ENCODE measurements at regions not wholly inside any gene's neighbourhood (a gene's known extent, or its start where the extent isn't known, plus 50 kb on each side); places are given as distances from the start of the nearest gene placed in this dataset.
"Not testable (repeated sequence)": the region's sequence is repeated elsewhere in the genome, so short reads cannot be mapped to it uniquely, and the experiment has no call there.

DNA sequence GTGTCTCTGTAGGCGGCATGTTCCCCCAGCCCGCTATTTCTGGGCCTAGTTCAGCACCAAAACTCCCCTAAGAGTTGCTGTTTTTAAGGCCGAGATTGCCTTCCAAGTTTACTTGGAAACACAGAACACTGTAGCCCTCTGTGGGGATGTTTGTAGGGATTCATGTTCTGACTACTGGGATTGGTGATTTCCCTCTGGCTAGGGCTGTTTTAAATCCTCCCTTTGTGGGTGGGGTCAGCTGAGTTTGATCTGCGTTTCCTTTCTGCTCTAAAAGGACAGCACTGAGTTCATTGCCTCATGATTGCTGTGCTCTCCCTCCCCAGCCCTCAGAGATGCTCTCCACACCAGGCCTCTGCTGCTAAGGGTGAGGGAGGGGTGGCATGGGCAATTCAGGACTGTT is 640.6 kb upstream of the DPPA4 start:
- DNase-seq (ENCODE audit: low read depth): no peak
- H3K4me3 ChIP-seq (ENCODE audit: control insufficient read depth, low read depth, low read length): no peak overlapping the region
- TF ChIP-seq, protein P1, sequence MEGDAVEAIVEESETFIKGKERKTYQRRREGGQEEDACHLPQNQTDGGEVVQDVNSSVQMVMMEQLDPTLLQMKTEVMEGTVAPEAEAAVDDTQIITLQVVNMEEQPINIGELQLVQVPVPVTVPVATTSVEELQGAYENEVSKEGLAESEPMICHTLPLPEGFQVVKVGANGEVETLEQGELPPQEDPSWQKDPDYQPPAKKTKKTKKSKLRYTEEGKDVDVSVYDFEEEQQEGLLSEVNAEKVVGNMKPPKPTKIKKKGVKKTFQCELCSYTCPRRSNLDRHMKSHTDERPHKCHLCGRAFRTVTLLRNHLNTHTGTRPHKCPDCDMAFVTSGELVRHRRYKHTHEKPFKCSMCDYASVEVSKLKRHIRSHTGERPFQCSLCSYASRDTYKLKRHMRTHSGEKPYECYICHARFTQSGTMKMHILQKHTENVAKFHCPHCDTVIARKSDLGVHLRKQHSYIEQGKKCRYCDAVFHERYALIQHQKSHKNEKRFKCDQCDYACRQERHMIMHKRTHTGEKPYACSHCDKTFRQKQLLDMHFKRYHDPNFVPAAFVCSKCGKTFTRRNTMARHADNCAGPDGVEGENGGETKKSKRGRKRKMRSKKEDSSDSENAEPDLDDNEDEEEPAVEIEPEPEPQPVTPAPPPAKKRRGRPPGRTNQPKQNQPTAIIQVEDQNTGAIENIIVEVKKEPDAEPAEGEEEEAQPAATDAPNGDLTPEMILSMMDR (conservative IDR thresholded peaks at IDR 0.05; ENCODE audit: control insufficient read depth, insufficient read depth, low read depth, low read length): no peak

DNA sequence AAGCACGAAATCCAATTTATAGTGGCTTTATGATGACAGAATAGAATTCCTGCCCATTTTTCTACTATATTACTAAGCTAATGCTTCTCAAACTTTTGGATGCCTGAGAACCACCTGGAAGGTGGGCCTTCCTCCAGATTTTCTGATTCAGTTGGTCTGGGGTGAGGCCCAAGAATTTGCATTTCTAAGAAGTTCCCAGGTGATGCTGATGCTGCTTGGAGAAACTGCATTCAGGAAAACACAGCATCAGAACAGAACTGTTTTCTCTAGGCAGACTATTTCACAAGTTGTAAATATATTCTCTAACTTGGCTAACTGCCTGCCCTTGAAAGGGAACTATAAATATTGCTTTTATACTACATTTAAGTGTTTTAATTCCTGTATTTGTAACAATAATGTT is 644.9 kb upstream of the DPPA4 start:
- no peak for DNase-seq (ENCODE audit: low read depth)
- TF ChIP-seq, protein P1 (conservative IDR thresholded peaks at IDR 0.05; ENCODE audit: control insufficient read depth, insufficient read depth, low read depth, low read length): no peak
- H3K4me3 ChIP-seq (ENCODE audit: control insufficient read depth, low read depth, low read length): no peak overlapping the region

DNA sequence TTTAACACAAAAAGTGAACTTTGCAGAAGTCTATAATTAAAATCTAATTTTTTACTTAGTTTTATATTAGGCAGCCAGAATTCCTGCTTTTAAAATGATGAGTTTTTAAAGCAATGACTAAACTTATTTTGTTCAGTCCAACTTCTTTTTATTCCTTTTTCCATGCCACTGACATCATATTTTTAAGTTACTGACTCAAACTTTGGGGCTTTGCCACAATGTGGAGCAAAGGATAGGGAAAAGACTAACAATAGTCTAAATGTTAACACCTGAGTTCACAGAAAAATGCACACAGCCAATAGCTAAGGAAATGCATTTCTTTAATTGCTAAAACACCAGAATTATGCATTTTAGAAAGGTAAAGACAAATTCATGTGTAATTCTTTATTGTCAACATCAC is 647.6 kb upstream of the DPPA4 start:
- DNase-seq (ENCODE audit: low read depth): no peak
- TF ChIP-seq, protein P1 (conservative IDR thresholded peaks at IDR 0.05; ENCODE audit: control insufficient read depth, insufficient read depth, low read depth, low read length): no peak
- H3K4me3 ChIP-seq (ENCODE audit: control insufficient read depth, low read depth, low read length): no peak overlapping the region

DNA sequence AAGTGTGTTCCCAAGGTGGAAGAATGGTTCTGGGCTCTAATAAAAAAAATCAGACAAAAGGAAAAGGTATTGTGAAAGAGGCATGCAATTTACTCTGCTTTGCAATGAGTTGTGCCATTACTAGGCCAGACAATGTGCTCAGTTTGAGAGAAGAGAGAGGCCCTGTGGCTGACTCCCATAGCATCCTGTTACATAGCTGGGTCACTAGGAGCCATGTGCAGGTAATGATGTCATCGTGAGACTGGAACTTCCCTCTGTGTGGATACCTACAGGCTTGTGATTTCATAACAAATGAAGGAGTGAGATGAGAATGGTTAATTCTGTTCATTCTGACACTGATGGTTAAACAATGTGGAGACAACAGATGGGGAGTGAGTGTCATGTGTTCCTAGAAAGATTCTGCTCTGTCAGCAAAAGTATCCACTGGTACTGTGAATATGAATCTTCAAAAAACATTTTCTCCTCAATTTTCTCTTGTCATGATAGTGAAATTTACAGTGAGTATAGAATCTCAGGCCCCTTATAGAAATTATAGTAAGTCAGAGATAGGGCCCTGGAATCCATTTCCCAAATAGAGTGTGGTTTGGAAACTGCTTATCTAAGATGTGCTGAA is 648.7 kb upstream of the DPPA4 start:
- DNase-seq (ENCODE audit: low read depth): no peak
- TF ChIP-seq, protein P1 (conservative IDR thresholded peaks at IDR 0.05; ENCODE audit: control insufficient read depth, insufficient read depth, low read depth, low read length): no peak
- H3K4me3 ChIP-seq (ENCODE audit: control insufficient read depth, low read depth, low read length): no peak overlapping the region

DNA sequence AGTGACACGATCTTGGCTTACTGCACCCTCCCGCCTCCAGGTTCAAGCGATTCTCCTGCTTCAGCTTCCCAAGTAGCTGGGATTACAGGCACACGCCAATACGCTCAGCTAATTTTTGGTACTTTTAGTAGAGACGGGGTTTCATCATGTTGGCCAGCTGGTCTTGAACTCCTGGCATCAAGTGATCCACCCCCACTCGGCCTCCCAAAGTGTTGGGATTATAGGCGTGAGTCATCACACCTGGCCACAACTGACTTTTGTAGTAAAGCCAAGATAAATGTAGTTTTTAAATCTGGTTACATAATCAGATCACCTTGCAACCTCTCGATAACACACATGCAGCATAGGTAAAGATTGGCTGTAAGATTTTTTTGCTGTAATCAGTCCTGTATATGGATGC is 657.5 kb upstream of the DPPA4 start:
- no peak overlapping the region for H3K4me3 ChIP-seq (ENCODE audit: control insufficient read depth, low read depth, low read length)
- no peak for DNase-seq (ENCODE audit: low read depth)
- TF ChIP-seq, protein P1 (conservative IDR thresholded peaks at IDR 0.05; ENCODE audit: control insufficient read depth, insufficient read depth, low read depth, low read length): no peak

DNA sequence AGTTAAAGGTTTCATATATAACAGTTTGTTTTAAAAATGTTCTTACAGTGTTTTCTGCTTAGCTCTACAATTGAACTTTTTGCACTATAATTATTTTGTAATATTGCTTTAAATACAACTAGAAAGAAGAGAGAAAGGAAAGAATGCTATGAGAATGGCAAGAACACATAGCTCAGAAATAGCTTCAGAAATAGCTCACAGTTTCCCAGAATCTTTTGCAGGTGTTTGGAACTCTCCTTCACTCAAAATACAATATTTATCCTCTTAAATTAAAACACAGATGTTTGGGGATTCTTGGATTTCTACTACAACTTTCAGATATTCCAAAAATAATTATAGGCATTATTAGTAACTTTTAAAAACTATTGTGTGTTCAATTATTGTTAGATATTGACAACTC is 658.0 kb upstream of the DPPA4 start:
- H3K4me3 ChIP-seq (ENCODE audit: control insufficient read depth, low read depth, low read length): no peak overlapping the region
- no peak for DNase-seq (ENCODE audit: low read depth)
- TF ChIP-seq, protein P1 (conservative IDR thresholded peaks at IDR 0.05; ENCODE audit: control insufficient read depth, insufficient read depth, low read depth, low read length): no peak

DNA sequence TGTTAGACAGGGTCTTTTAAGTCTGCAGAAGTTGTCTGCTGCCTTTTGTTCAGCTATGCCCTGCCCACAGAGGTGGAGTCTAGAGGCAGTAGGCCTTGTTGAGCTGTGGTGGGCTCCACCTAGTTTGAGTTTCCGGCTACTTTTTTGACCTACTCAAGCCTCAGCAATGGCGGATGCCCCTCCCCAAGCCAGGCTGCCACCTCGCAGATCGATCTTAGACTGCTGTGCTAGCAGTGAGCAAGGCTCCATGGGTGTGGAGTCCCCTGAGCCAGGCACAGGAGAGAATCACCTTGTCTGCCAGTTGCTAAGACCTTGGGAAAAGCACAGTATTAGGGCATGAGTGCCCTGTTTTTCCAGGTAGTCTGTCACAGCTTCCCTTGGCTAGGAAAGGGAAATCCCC is 664.6 kb upstream of the DPPA4 start:
- DNase-seq (ENCODE audit: low read depth); H3K4me3 ChIP-seq (ENCODE audit: control insufficient read depth, low read depth, low read length): not testable (repeated sequence)
